GM18867 (cell line): ENCODE measurements at regions not wholly inside any gene's neighbourhood (a gene's known extent, or its start where the extent isn't known, plus 50 kb on each side); places are given as distances from the start of the nearest gene placed in this dataset.
"Not testable (repeated sequence)": the region's sequence is repeated elsewhere in the genome, so short reads cannot be mapped to it uniquely, and the experiment has no call there.

Experiments used
- ATAC-seq: cut with Tn5 transposase; IDR thresholded peaks from one replicate; pipeline ENCODE4 v1.9.1; 2021; ENCODE audit warnings: mild to moderate bottlenecking, moderate library complexity; ENCODE audit not compliant: unreplicated experiment

- ATAC-seq: no peak
Observed at GRCh38 chr2:228600265-228600664, 418.8 kb upstream of the SPHKAP start.

- ATAC-seq: no peak
Observed at GRCh38 chr2:228599781-228600180, 418.3 kb upstream of the SPHKAP start.

GRCh38 chr2:228599297-228599696 lies 417.8 kb upstream of the SPHKAP start:
- peak; percentile 46 for ATAC-seq

GRCh38 chr2:228597032-228597431 lies 415.5 kb upstream of the SPHKAP start:
- ATAC-seq: no peak

- ATAC-seq: no peak
Observed at GRCh38 chr2:228594012-228594411, 412.5 kb upstream of the SPHKAP start.

- no peak for ATAC-seq
Observed at GRCh38 chr2:228592925-228593324, 411.4 kb upstream of the SPHKAP start.

- ATAC-seq: peak; percentile 97
Observed at GRCh38 chr2:228590681-228591080, 409.2 kb upstream of the SPHKAP start.

GRCh38 chr2:228589115-228589514 lies 407.6 kb upstream of the SPHKAP start:
- ATAC-seq: no peak

- no peak for ATAC-seq
Observed at GRCh38 chr2:228581731-228582130, 400.2 kb upstream of the SPHKAP start.

GRCh38 chr2:228575897-228576296 lies 394.4 kb upstream of the SPHKAP start:
- no peak for ATAC-seq

- not testable (repeated sequence) for ATAC-seq
Observed at GRCh38 chr2:228568275-228568674, 386.8 kb upstream of the SPHKAP start.

- no peak for ATAC-seq
Observed at GRCh38 chr2:228561816-228562215, 380.3 kb upstream of the SPHKAP start.

GRCh38 chr2:228559774-228560415 lies 378.4 kb upstream of the SPHKAP start:
- ATAC-seq: peak; percentile 60

GRCh38 chr2:228556717-228557116 lies 375.2 kb upstream of the SPHKAP start:
- ATAC-seq: no peak

GRCh38 chr2:228549441-228550007 lies 368.0 kb upstream of the SPHKAP start:
- ATAC-seq: no peak

GRCh38 chr2:228548230-228548629 lies 366.7 kb upstream of the SPHKAP start:
- ATAC-seq: no peak

GRCh38 chr2:228545748-228546145 lies 364.3 kb upstream of the SPHKAP start:
- ATAC-seq: no peak

GRCh38 chr2:228545041-228545747 lies 363.7 kb upstream of the SPHKAP start:
- no peak for ATAC-seq

GRCh38 chr2:228543117-228543516 lies 361.6 kb upstream of the SPHKAP start:
- ATAC-seq: no peak

- ATAC-seq: no peak
Observed at GRCh38 chr2:228542277-228542676, 360.8 kb upstream of the SPHKAP start.

GRCh38 chr2:228541789-228542188 lies 360.3 kb upstream of the SPHKAP start:
- no peak for ATAC-seq

- ATAC-seq: no peak
Observed at GRCh38 chr2:228540976-228541375, 359.5 kb upstream of the SPHKAP start.
